HepG2 (cell line): ENCODE measurements at regions not wholly inside any gene's neighbourhood (a gene's known extent, or its start where the extent isn't known, plus 50 kb on each side); places are given as distances from the start of the nearest gene placed in this dataset.

Experiments
- GATAD2A ChIP-seq: IDR thresholded peaks from 2 replicates; pipeline ENCODE4 v1.6.1; 2016
- GLI4 ChIP-seq: sonication (generic); formaldehyde crosslinking; IDR thresholded peaks from 2 replicates; pipeline ENCODE4 v1.5.1; 2020; ENCODE audit warnings: missing genetic modification reagents, mild to moderate bottlenecking, moderate library complexity, borderline replicate concordance
- KDM4B ChIP-seq: sonication (generic); formaldehyde crosslinking; IDR thresholded peaks from 2 replicates; pipeline ENCODE4 v1.4.0; 2020; ENCODE audit warnings: missing genetic modification reagents
- MTA3 ChIP-seq: sonication (generic); formaldehyde crosslinking; IDR thresholded peaks from 2 replicates; pipeline ENCODE4 v1.4.0; 2020; ENCODE audit warnings: missing genetic modification reagents
- NFIC ChIP-seq: IDR thresholded peaks from 2 replicates; pipeline ENCODE4 v1.6.1; 2012; ENCODE audit warnings: mild to moderate bottlenecking, low read length, inconsistent platforms
- PAF1 ChIP-seq: IDR thresholded peaks from 2 replicates; pipeline ENCODE4 v1.6.1; 2016; ENCODE audit warnings: missing genetic modification reagents, missing compliant biosample characterization
- PHB2 ChIP-seq: fragments of 450-650 bp; IDR thresholded peaks from 2 replicates; pipeline ENCODE4 v1.6.1; 2018; ENCODE audit not compliant: partially characterized antibody
- POLR2AphosphoS5 ChIP-seq: IDR thresholded peaks from 2 replicates; pipeline ENCODE4 v1.6.1; 2012; ENCODE audit warnings: low read depth, low read length
- PRMT3 ChIP-seq: sonication (generic); formaldehyde crosslinking; IDR thresholded peaks from 2 replicates; pipeline ENCODE4 v1.8.1; 2022; ENCODE audit warnings: low read depth, mild to moderate bottlenecking, moderate library complexity, missing genetic modification reagents, borderline replicate concordance
- SMARCC2 ChIP-seq: fragments of 450-650 bp; IDR thresholded peaks from 2 replicates; pipeline ENCODE4 v1.6.1; 2017; ENCODE audit warnings: antibody characterized with exemption, mild to moderate bottlenecking
- SPEN ChIP-seq: sonication (generic); formaldehyde crosslinking; IDR thresholded peaks from 2 replicates; pipeline ENCODE4 v1.5.1; 2020; ENCODE audit warnings: low read depth, mild to moderate bottlenecking, missing genetic modification reagents
- TARDBP ChIP-seq: sonication (generic); formaldehyde crosslinking; IDR thresholded peaks from 2 replicates; pipeline ENCODE4 v1.8.0; 2022; ENCODE audit warnings: mild to moderate bottlenecking, missing genetic modification reagents
- TCF7 ChIP-seq: sonication (generic); IDR thresholded peaks from 2 replicates; pipeline ENCODE4 v1.6.1; 2016; ENCODE audit warnings: antibody characterized with exemption, low read depth
- ZNF230 ChIP-seq: sonication (generic); formaldehyde crosslinking; IDR thresholded peaks from 2 replicates; pipeline ENCODE4 v1.4.0; 2020; ENCODE audit warnings: mild to moderate bottlenecking, missing genetic modification reagents
- TF ChIP-seq, protein P1 (sequence below): IDR thresholded peaks from 2 replicates; pipeline ENCODE4 v1.4.0; 2020; ENCODE audit warnings: mild to moderate bottlenecking, missing genetic modification reagents
- TF ChIP-seq, protein P2 (sequence below): sonication (generic); formaldehyde crosslinking; IDR thresholded peaks from 2 replicates; pipeline ENCODE4; 2020; ENCODE audit warnings: missing genetic modification reagents, mild to moderate bottlenecking, borderline replicate concordance
- TF ChIP-seq, protein P3 (sequence below): sonication (generic); IDR thresholded peaks from 2 replicates; pipeline ENCODE4 v1.6.1; 2016; ENCODE audit warnings: low read depth, borderline replicate concordance
- TF ChIP-seq, protein P4 (sequence below): sonication (generic); formaldehyde crosslinking; IDR thresholded peaks from 2 replicates; pipeline ENCODE4 v1.4.0; 2020; ENCODE audit warnings: mild to moderate bottlenecking, missing genetic modification reagents
- TF ChIP-seq, protein P5 (sequence below): sonication (generic); formaldehyde crosslinking; IDR thresholded peaks from 2 replicates; pipeline ENCODE4 v1.4.0; 2020; ENCODE audit warnings: missing genetic modification reagents, borderline replicate concordance

DNA sequence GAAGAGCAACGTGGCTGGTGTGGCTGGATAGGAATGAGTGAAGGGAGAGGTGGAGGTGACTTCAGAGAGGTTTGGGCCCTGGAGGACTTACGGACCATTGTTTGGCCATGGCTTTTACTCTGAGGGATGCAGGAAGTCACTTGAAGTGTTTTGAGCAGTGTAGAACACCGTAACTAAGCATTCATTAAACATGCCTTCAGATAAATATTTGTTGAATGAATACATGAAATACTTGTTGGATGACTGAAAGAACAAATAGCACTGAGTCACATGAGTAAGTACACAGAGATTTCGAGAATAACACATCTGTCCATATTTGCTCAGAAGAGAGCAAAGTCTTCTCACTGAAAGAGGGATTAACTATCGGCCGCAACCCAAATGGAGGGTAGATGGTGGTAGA lies 182.7 kb upstream of the SNX19 start (continued):
- TF ChIP-seq, protein P1, sequence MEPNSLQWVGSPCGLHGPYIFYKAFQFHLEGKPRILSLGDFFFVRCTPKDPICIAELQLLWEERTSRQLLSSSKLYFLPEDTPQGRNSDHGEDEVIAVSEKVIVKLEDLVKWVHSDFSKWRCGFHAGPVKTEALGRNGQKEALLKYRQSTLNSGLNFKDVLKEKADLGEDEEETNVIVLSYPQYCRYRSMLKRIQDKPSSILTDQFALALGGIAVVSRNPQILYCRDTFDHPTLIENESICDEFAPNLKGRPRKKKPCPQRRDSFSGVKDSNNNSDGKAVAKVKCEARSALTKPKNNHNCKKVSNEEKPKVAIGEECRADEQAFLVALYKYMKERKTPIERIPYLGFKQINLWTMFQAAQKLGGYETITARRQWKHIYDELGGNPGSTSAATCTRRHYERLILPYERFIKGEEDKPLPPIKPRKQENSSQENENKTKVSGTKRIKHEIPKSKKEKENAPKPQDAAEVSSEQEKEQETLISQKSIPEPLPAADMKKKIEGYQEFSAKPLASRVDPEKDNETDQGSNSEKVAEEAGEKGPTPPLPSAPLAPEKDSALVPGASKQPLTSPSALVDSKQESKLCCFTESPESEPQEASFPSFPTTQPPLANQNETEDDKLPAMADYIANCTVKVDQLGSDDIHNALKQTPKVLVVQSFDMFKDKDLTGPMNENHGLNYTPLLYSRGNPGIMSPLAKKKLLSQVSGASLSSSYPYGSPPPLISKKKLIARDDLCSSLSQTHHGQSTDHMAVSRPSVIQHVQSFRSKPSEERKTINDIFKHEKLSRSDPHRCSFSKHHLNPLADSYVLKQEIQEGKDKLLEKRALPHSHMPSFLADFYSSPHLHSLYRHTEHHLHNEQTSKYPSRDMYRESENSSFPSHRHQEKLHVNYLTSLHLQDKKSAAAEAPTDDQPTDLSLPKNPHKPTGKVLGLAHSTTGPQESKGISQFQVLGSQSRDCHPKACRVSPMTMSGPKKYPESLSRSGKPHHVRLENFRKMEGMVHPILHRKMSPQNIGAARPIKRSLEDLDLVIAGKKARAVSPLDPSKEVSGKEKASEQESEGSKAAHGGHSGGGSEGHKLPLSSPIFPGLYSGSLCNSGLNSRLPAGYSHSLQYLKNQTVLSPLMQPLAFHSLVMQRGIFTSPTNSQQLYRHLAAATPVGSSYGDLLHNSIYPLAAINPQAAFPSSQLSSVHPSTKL (CRISPR knock-in tag) = peak; percentile 38; the same call in 1 of the 2 replicates
- TF ChIP-seq MTA3 (CRISPR knock-in tag) = no peak
- no peak for TF ChIP-seq TARDBP (CRISPR knock-in tag)
- TF ChIP-seq, protein P2, sequence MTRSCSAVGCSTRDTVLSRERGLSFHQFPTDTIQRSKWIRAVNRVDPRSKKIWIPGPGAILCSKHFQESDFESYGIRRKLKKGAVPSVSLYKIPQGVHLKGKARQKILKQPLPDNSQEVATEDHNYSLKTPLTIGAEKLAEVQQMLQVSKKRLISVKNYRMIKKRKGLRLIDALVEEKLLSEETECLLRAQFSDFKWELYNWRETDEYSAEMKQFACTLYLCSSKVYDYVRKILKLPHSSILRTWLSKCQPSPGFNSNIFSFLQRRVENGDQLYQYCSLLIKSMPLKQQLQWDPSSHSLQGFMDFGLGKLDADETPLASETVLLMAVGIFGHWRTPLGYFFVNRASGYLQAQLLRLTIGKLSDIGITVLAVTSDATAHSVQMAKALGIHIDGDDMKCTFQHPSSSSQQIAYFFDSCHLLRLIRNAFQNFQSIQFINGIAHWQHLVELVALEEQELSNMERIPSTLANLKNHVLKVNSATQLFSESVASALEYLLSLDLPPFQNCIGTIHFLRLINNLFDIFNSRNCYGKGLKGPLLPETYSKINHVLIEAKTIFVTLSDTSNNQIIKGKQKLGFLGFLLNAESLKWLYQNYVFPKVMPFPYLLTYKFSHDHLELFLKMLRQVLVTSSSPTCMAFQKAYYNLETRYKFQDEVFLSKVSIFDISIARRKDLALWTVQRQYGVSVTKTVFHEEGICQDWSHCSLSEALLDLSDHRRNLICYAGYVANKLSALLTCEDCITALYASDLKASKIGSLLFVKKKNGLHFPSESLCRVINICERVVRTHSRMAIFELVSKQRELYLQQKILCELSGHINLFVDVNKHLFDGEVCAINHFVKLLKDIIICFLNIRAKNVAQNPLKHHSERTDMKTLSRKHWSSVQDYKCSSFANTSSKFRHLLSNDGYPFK (CRISPR knock-in tag) = no peak
- TF ChIP-seq NFIC = peak; percentile 28; the same call in 1 of the 2 replicates
- TF ChIP-seq ZNF230 (CRISPR knock-in tag) = no peak
- TF ChIP-seq KDM4B (CRISPR knock-in tag) = no peak
- TF ChIP-seq, protein P3, sequence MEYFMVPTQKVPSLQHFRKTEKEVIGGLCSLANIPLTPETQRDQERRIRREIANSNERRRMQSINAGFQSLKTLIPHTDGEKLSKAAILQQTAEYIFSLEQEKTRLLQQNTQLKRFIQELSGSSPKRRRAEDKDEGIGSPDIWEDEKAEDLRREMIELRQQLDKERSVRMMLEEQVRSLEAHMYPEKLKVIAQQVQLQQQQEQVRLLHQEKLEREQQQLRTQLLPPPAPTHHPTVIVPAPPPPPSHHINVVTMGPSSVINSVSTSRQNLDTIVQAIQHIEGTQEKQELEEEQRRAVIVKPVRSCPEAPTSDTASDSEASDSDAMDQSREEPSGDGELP = no peak
- TF ChIP-seq, protein P4, sequence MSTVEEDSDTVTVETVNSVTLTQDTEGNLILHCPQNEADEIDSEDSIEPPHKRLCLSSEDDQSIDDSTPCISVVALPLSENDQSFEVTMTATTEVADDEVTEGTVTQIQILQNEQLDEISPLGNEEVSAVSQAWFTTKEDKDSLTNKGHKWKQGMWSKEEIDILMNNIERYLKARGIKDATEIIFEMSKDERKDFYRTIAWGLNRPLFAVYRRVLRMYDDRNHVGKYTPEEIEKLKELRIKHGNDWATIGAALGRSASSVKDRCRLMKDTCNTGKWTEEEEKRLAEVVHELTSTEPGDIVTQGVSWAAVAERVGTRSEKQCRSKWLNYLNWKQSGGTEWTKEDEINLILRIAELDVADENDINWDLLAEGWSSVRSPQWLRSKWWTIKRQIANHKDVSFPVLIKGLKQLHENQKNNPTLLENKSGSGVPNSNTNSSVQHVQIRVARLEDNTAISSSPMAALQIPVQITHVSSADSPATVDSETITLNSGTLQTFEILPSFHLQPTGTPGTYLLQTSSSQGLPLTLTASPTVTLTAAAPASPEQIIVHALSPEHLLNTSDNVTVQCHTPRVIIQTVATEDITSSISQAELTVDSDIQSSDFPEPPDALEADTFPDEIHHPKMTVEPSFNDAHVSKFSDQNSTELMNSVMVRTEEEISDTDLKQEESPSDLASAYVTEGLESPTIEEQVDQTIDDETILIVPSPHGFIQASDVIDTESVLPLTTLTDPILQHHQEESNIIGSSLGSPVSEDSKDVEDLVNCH (CRISPR knock-in tag) = no peak
- no peak for TF ChIP-seq POLR2AphosphoS5
- TF ChIP-seq, protein P5, sequence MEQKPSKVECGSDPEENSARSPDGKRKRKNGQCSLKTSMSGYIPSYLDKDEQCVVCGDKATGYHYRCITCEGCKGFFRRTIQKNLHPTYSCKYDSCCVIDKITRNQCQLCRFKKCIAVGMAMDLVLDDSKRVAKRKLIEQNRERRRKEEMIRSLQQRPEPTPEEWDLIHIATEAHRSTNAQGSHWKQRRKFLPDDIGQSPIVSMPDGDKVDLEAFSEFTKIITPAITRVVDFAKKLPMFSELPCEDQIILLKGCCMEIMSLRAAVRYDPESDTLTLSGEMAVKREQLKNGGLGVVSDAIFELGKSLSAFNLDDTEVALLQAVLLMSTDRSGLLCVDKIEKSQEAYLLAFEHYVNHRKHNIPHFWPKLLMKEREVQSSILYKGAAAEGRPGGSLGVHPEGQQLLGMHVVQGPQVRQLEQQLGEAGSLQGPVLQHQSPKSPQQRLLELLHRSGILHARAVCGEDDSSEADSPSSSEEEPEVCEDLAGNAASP = no peak
- TF ChIP-seq SPEN (CRISPR knock-in tag) = no peak
- TF ChIP-seq PRMT3 (CRISPR knock-in tag) = no peak
- no peak for TF ChIP-seq GLI4 (CRISPR knock-in tag)
- TF ChIP-seq PHB2 = no peak
- 0 out of 2 replicates have a peak, but pooled peaks have one; percentile 40 for TF ChIP-seq GATAD2A (CRISPR knock-in tag)
- TF ChIP-seq SMARCC2 = 0 out of 2 replicates have a peak, but pooled peaks have one; percentile 33
- TF ChIP-seq PAF1 (CRISPR knock-in tag) = no peak
- 0 out of 2 replicates have a peak, but pooled peaks have one; percentile 35 for TF ChIP-seq TCF7
